Nephron progenitor cell (in vitro differentiated cells): ENCODE measurements at regions not wholly inside any gene's neighbourhood (a gene's known extent, or its start where the extent isn't known, plus 50 kb on each side); places are given as distances from the start of the nearest gene placed in this dataset.

Experiments used
- DNase-seq: peaks from one replicate; pipeline ENCODE4 v3.0.0; 2021
- H3K27ac Mint-ChIP-seq: 2 replicates; pipeline ENCODE4 v1.8.0; 2021; ENCODE audit warnings: mild to moderate bottlenecking, moderate library complexity, mixed read lengths
- H3K27me3 Mint-ChIP-seq: 2 replicates; pipeline ENCODE4 v1.8.0; 2021; ENCODE audit warnings: mild to moderate bottlenecking, low read depth, mixed read lengths; ENCODE audit not compliant: poor library complexity
- H3K36me3 Mint-ChIP-seq: 2 replicates; pipeline ENCODE4 v1.8.0; 2021; ENCODE audit warnings: low read depth, mixed read lengths
- H3K4me1 Mint-ChIP-seq: 2 replicates; pipeline ENCODE4 v1.8.0; 2021; ENCODE audit warnings: mixed read lengths
- H3K4me3 Mint-ChIP-seq: 2 replicates; pipeline ENCODE4 v1.8.0; 2021; ENCODE audit warnings: mild to moderate bottlenecking, moderate library complexity, mixed read lengths
- H3K9me3 Mint-ChIP-seq: 2 replicates; pipeline ENCODE4 v1.8.0; 2021; ENCODE audit warnings: mild to moderate bottlenecking, moderate library complexity, mixed read lengths
- CTCF ChIP-seq: fragments of 200-600 bp; sonication (generic); IDR thresholded peaks from 2 replicates; pipeline ENCODE4 v1.5.0; 2021; ENCODE audit warnings: antibody characterized with exemption

- peaks cover 4% of the 10 kb centered on the region for H3K27me3 Mint-ChIP-seq
- H3K9me3 Mint-ChIP-seq, result peaks cover 26% of the 10 kb centered on the region
- no peaks in the 10 kb centered on the region for H3K36me3 Mint-ChIP-seq
- no peak overlapping the region for H3K4me3 Mint-ChIP-seq
- H3K4me1 Mint-ChIP-seq, result no peaks in the 10 kb centered on the region
- DNase-seq, result no peak
- no peak overlapping the region for H3K27ac Mint-ChIP-seq
- no peak for TF ChIP-seq CTCF
Observed at GRCh38 chr3:162994165-162994564, 1497.6 kb downstream of the OTOL1 start.

GRCh38 chr3:162996368-162996767, 1499.8 kb downstream of the OTOL1 start:
- no peak for DNase-seq
- Mint-ChIP-seq H3K9me3 (peaks cover 26% of the 10 kb centered on the region), H3K27ac (no peak overlapping the region), H3K4me1 (no peaks in the 10 kb centered on the region), H3K4me3 (no peak overlapping the region), H3K27me3 (no peaks in the 10 kb centered on the region), H3K36me3 (no peaks in the 10 kb centered on the region)
- TF ChIP-seq CTCF, result no peak

DNA sequence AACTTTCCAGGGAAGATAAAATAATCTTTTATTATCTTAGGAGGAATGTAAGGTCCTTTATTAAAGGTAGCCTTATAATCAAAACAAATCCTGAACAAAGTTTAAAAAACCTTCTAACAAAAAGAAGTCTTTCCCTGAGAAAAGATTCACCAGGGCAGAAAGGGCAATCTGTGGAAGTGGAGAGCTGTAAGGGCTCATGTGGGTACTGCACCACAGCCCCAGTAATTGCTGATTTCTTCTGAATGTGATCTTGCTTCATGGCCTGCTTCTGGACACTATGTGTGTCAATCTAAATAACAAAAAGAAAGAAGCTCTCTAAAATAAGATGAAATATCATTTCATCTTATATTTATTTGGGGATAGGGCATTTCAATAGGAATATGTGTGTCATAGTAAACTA, 1501.6 kb downstream of the OTOL1 start:
- H3K27ac Mint-ChIP-seq, result no peak overlapping the region
- no peaks in the 10 kb centered on the region for H3K27me3 Mint-ChIP-seq
- no peak for DNase-seq
- H3K4me1 Mint-ChIP-seq, result no peaks in the 10 kb centered on the region
- no peak for TF ChIP-seq CTCF
- no peaks in the 10 kb centered on the region for H3K36me3 Mint-ChIP-seq
- no peak overlapping the region for H3K4me3 Mint-ChIP-seq
- H3K9me3 Mint-ChIP-seq, result peaks cover 21% of the 10 kb centered on the region

GRCh38 chr3:163011596-163011995, 1515.0 kb downstream of the OTOL1 start:
- H3K36me3 Mint-ChIP-seq, result no peaks in the 10 kb centered on the region
- no peaks in the 10 kb centered on the region for H3K9me3 Mint-ChIP-seq
- TF ChIP-seq CTCF, result no peak
- H3K27ac Mint-ChIP-seq, result no peak overlapping the region
- H3K27me3 Mint-ChIP-seq, result no peaks in the 10 kb centered on the region
- DNase-seq, result no peak
- H3K4me1 Mint-ChIP-seq, result no peaks in the 10 kb centered on the region
- no peak overlapping the region for H3K4me3 Mint-ChIP-seq

- no peak for TF ChIP-seq CTCF
- DNase-seq, result no peak
- H3K36me3 Mint-ChIP-seq, result no peaks in the 10 kb centered on the region
- no peak overlapping the region for H3K4me3 Mint-ChIP-seq
- H3K9me3 Mint-ChIP-seq, result peaks cover 16% of the 10 kb centered on the region
- no peaks in the 10 kb centered on the region for H3K27me3 Mint-ChIP-seq
- H3K4me1 Mint-ChIP-seq, result no peaks in the 10 kb centered on the region
- H3K27ac Mint-ChIP-seq, result no peak overlapping the region
Observed at GRCh38 chr3:163016251-163016650, 1519.6 kb downstream of the OTOL1 start.

- no peak for DNase-seq
- TF ChIP-seq CTCF, result no peak
- Mint-ChIP-seq H3K27ac (no peak overlapping the region), H3K27me3 (no peaks in the 10 kb centered on the region), H3K9me3 (peaks cover 16% of the 10 kb centered on the region), H3K36me3 (no peaks in the 10 kb centered on the region), H3K4me3 (no peak overlapping the region), H3K4me1 (no peaks in the 10 kb centered on the region)
Observed at GRCh38 chr3:163018067-163018466, 1521.5 kb downstream of the OTOL1 start.
